GM10266 (cell line): ENCODE measurements at regions not wholly inside any gene's neighbourhood (a gene's known extent, or its start where the extent isn't known, plus 50 kb on each side); places are given as distances from the start of the nearest gene placed in this dataset.

Experiments used
- DNase-seq: peaks from one replicate; pipeline ENCODE4 v3.0.0; 2012; ENCODE audit errors: extremely low spot score
- TF ChIP-seq, protein P1 (sequence below): IDR thresholded peaks from 2 replicates; pipeline ENCODE4 v1.5.1; 2012; ENCODE audit warnings: mild to moderate bottlenecking, low read depth; ENCODE audit not compliant: control insufficient read depth, insufficient read depth; ENCODE audit errors: missing control alignments

DNA sequence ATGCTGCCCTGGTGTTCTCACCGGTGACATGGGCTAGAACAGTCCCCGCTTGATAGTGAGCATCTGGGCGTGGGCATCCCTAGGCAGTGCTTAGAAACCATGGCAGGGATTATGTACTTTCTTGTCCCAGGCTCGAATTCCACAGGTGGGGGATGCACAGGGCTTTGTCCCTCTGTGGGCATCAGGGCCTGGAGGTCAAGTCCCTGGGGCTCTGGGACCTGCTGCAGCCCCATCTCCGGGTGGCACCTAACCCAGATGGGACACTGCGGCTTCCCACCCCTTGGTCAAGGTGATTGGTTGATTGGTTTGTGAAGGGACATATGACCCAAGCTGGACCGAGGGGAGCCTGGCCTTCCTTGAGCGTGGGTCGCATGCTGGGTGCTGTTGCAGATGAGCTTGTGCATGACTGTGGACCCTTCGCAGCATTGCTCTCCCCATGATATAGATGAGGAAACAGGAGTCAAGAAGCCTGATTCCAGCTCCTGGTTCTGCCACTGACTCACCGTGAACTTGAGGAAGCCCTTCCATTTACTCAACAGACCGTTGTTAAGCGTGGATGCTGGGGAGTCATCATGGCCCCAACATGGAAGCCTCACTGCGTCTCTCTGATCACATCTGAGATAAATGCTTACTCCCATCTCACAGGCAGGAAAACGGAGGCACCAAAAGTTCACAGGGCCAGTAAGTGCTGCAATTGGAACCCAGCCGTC, 64.0 kb upstream of the RUNX3 start:
- no peak for DNase-seq
- TF ChIP-seq, protein P1, sequence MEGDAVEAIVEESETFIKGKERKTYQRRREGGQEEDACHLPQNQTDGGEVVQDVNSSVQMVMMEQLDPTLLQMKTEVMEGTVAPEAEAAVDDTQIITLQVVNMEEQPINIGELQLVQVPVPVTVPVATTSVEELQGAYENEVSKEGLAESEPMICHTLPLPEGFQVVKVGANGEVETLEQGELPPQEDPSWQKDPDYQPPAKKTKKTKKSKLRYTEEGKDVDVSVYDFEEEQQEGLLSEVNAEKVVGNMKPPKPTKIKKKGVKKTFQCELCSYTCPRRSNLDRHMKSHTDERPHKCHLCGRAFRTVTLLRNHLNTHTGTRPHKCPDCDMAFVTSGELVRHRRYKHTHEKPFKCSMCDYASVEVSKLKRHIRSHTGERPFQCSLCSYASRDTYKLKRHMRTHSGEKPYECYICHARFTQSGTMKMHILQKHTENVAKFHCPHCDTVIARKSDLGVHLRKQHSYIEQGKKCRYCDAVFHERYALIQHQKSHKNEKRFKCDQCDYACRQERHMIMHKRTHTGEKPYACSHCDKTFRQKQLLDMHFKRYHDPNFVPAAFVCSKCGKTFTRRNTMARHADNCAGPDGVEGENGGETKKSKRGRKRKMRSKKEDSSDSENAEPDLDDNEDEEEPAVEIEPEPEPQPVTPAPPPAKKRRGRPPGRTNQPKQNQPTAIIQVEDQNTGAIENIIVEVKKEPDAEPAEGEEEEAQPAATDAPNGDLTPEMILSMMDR: no peak

DNA sequence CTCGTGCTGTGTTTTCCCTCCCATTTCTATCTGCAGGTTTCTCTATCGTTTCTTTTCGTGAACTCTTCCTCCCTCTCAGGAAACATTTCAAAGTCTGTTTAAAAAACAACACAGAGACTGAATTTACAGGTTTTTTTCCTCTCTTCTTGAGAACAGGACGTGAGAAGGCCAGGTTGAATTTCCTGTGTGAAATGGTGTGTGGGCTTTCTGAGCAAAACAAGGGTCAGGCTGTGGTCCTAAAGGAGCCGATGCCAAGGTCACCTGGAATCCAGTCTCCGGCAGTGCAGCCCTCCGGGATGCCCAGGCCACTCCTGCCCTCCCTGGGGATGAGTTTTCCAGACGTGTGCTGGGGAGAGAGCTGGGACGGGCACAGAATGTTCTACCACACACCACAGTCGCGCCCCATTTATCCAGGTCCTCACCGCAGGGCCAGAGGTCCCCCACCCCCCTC, 62.7 kb upstream of the RUNX3 start:
- TF ChIP-seq, protein P1: no peak
- no peak for DNase-seq

DNA sequence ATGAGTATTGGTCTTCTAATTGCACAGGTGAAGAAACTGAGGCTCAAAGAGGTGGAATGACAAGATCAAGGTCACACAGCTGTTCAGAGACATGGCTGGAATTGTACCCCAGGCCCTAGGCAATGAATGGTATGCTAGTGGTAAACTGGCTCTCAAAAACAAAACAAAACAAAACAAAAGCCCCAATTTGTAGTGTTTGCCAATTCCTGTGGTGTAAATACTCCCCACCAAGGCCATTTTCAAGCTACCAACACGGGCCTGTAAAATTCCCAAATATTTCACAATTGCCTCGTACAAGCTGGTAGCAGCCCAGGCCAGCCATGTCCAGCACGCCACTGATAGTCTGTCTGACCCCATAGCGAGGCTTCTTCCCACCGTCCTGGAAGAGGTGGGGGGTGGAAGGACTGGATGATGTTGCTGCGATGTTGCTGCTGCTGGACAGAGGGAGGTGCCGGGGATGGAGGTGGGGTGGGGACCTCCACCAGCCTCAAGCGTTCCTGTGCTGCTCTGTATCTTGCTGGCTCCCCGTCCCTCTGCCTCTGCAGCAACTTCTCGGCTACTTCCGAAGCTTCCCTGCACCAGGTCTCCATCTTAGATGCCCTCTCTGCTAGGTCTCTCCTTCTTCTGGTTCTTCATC, 62.2 kb upstream of the RUNX3 start:
- TF ChIP-seq, protein P1: no peak
- no peak for DNase-seq

DNA sequence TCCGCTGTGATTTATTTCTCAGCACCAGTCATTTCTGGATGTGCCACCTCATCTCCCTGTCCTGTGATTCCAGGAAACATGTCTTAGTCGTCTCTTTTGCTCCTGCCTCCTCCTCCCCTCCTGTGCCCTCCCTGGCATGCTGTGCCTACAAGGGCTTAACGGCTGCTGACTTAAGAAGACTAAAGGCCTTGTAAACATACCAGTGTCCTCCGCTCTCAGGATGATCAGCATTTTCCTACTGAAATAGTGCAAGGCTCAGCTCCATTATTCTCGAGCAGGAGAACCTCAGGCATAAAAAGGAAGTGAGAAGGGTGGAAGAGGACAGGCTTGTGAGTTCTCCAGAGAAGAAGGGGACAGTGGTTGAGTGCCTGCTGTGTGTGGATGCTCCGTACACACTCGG, 61.6 kb upstream of the RUNX3 start:
- DNase-seq: no peak
- TF ChIP-seq, protein P1: no peak

DNA sequence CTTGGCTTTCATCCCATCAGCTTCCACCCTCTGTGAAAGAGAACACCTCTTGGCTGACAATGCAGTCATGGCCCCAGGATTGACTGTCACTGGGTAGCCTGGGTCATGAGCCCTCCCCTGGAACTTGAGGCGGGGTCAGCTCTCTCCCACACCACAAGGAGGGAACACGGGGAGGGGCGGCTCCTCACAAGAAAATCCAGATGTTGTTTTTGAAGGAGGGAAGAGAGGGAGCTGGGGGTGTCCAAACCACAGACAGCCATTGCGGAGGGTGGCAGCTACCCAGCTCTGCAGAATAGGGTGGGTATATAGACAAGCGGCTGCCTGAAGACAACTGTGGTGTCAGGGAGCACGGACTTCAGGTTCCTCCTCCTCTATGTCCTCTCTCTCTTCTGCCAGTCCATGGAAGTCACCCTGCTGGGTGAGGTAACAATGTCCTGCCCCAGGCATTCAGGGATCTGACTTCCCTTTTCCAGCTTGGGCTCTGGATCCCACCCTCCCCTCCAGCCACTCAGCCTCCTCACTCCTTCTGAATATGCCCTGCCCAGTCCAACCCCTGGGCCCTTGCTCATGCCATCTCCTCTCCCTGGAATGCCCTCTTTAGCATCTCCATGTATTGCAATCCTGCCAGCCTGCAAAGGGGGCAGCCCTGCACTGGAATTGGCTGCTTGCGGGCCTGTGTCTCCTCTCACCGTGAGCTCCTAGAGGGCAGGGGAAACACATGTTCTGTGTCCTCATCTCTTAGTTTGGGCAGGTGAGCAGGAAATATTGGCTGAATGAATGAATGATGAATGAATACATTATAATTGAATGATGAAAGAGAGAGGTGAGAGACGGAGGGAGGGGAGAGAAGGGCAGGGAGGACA, 60.9 kb upstream of the RUNX3 start:
- DNase-seq: no peak
- TF ChIP-seq, protein P1: no peak

DNA sequence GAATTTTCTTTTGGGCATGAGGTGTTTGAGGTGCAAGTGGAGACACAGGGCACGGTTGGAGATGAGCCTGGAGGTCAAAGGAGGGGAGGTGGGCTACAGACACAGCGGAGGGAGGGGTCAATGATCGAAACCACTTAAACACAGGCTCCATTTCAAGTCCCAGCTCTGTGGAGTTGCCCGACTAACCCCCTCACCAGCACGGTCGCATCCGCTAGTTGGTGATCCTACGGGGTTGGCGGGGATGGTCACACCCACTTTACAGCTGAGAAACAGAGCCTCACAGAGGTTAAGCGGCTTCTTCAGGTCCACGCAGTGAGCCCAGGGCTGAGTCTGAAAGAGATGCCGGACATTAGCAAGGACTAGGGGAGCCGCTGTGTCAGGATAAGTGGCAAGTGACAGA, 60.1 kb upstream of the RUNX3 start:
- no peak for DNase-seq
- TF ChIP-seq, protein P1: no peak
